Neutrophil (primary cell): ENCODE measurements at regions not wholly inside any gene's neighbourhood (a gene's known extent, or its start where the extent isn't known, plus 50 kb on each side); places are given as distances from the start of the nearest gene placed in this dataset.
"Not testable (repeated sequence)": the region's sequence is repeated elsewhere in the genome, so short reads cannot be mapped to it uniquely, and the experiment has no call there.

Experiments
- H3K27ac ChIP-seq: fragments of 200-600 bp; sonication (generic); 2 replicates; pipeline ENCODE4 v1.5.1; 2016; ENCODE audit warnings: mild to moderate bottlenecking, moderate library complexity
- H3K27me3 ChIP-seq: fragments of 200-600 bp; sonication (generic); 2 replicates; pipeline ENCODE4 v1.6.0; 2016; ENCODE audit warnings: mild to moderate bottlenecking
- H3K36me3 ChIP-seq: fragments of 200-600 bp; sonication (generic); 2 replicates; pipeline ENCODE4 v1.5.1; 2017
- H3K4me1 ChIP-seq, 2 experiments: fragments of 200-600 bp in 1 of 2; sonication (generic) in 1 of 2; 1 replicate in 1 of 2; 2 replicates in 1 of 2; pipeline versions ENCODE4 v1.5.1 to v1.6.1; 2013 to 2016; ENCODE audit warnings: low read depth in 1 of 2, low read length in 1 of 2, mild to moderate bottlenecking in 1 of 2, moderate library complexity in 1 of 2; ENCODE audit not compliant: control insufficient read depth in 1 of 2, insufficient read depth in 1 of 2
- H3K4me3 ChIP-seq, 2 experiments: fragments of 200-600 bp in 1 of 2; sonication (generic) in 1 of 2; 1 replicate in 1 of 2; 2 replicates in 1 of 2; pipeline ENCODE4 v1.5.1; 2013 to 2016; ENCODE audit warnings: low read depth in 1 of 2, low read length in 1 of 2, mild to moderate bottlenecking in 1 of 2, moderate library complexity in 1 of 2
- H3K9me3 ChIP-seq: fragments of 200-600 bp; sonication (generic); 2 replicates; pipeline ENCODE4 v1.5.1; 2016
- TF ChIP-seq, protein P1 (sequence below): fragments of 200-600 bp; sonication (generic); IDR thresholded peaks from 2 replicates; pipeline ENCODE4 v1.5.1; 2016; ENCODE audit warnings: antibody characterized with exemption

DNA sequence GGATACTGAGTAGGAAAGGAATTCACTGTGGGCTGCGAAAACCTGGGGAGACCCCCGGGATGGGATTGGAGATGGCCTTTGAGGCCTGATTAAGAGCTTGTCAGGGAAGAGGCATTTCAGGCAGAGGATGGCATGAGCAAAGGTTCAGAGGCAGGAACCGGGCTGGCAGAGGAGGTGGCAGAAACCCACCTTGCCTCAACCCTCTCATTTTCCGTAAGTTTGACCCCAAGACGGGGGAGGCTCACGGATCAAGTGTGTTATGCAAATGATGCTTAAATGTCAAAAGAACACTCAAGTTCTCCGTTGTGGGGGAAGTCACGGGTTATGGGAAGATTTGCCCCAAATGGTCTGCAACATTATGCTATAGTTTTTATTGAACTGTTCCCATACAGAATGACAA lies 88.3 kb downstream of the MYCN start:
- Histone ChIP-seq H3K27ac (no peak overlapping the region), H3K4me3 (no peak overlapping the region)
- TF ChIP-seq, protein P1, sequence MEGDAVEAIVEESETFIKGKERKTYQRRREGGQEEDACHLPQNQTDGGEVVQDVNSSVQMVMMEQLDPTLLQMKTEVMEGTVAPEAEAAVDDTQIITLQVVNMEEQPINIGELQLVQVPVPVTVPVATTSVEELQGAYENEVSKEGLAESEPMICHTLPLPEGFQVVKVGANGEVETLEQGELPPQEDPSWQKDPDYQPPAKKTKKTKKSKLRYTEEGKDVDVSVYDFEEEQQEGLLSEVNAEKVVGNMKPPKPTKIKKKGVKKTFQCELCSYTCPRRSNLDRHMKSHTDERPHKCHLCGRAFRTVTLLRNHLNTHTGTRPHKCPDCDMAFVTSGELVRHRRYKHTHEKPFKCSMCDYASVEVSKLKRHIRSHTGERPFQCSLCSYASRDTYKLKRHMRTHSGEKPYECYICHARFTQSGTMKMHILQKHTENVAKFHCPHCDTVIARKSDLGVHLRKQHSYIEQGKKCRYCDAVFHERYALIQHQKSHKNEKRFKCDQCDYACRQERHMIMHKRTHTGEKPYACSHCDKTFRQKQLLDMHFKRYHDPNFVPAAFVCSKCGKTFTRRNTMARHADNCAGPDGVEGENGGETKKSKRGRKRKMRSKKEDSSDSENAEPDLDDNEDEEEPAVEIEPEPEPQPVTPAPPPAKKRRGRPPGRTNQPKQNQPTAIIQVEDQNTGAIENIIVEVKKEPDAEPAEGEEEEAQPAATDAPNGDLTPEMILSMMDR: no peak

DNA sequence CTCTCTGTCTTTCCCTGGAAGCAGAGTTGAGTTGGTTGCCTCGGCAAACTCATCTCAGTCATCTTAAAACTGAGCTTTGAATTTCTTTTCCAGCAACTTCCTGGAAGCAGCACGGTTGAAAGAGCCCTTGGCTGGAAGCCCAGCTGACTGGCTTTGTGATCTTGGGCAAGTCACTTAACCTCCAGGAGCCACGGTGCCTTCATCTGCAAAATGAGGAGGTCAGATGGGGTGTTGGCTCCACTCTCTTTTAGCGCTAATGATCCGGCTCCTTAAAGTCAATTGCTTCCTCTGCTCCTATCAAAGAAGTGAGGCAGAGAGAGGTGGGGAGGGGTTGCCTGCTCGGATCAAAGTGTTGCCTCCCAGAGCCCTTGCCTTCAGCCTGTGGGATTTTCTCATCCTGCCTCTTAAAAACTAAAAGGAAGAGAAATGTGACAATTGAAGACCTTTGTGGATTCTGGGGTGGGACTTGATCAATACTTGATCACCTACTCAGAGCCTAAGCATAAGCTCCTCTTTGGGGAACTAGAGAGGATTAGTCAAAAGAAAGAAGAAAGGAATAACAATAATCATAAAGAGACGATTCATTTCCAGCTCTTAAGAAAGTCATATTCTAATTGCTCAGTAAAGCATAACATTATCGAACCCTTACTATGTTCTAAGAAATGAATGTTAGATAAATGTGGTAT lies 86.6 kb downstream of the MYCN start:
- TF ChIP-seq, protein P1: no peak
- no peaks in the 10 kb centered on the region for H3K27me3 ChIP-seq
- H3K4me1 ChIP-seq: no peaks in the 10 kb centered on the region
- H3K4me3 ChIP-seq: no peak overlapping the region
- H3K27ac ChIP-seq: no peak overlapping the region
- no peaks in the 10 kb centered on the region for H3K9me3 ChIP-seq
- H3K36me3 ChIP-seq: no peaks in the 10 kb centered on the region

More for the DNA sequence above, 88.3 kb downstream of the MYCN start:
- Histone ChIP-seq H3K9me3 (no peaks in the 10 kb centered on the region), H3K36me3 (no peaks in the 10 kb centered on the region), H3K4me1 (no peaks in the 10 kb centered on the region), H3K27me3 (no peaks in the 10 kb centered on the region)

DNA sequence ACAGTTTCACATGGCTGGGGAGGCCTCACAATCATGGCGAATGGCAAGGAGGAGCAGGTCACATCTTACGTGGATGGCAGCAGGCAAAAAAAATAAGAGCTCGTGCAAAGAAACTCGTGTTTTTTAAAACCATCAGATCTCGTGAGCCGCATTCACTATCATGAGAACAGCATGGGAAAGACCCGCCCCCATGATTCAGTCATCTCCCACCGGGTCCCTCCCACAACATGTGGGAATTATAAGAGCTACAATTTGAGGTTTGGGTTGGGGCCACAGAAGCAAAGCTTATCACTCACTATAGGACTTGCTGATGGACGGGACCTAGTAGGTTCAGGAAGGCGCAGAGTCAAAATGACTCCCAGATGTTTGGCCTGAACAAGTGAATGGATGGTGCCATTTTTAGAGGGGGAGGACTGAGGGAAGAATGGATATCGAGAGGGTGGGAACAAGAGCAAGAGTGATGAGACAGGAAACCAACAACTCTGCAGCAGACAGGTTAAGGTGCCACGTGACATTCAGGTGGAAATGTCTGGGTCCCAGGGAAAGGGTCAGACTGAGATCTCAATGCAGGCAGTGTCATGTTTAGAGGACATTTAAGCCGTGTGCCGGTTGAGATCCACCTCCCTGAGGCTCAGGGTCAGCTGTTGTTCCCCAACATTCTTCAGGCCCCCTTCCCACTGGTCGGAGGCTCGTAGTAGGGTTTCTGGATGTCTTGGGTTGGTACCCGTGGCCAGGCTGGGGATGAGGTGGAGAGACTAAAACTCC lies 85.7 kb downstream of the MYCN start:
- Histone ChIP-seq H3K27ac (no peak overlapping the region), H3K9me3 (no peaks in the 10 kb centered on the region), H3K4me1 (no peaks in the 10 kb centered on the region), H3K27me3 (no peaks in the 10 kb centered on the region), H3K36me3 (no peaks in the 10 kb centered on the region), H3K4me3 (no peak overlapping the region)
- TF ChIP-seq, protein P1: no peak

DNA sequence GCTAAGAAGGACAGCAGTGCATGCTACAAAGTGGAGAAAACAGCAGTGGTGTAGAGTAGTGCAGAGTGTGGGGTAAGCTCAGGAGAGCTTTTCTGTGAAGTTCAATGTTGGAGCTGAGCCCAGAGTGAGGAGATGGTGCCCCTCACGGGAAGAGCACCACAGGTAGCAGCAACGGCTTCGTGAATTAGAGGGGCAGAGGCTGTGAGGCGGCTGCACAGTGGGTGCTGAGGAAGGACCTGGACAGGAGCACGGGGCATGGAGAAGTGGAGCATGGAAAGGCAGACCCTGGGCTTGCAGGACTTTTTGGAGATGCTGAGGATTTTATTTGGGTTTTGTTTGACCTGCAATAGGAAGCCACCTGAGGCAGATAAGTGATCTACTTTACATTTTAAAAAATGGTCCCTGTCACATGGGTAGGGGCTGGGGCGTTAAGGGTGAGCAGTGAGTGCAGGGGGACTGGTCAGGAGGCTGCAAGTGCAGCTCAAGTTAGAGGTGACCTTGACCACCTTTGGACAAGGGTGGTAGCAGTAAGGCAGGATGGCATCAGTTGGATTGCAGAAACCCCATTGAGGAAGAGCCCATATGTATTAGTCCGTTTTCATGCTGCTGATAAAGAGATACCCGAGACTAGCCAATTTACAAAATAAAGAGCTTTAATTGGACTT lies 85.0 kb downstream of the MYCN start:
- H3K4me3 ChIP-seq: no peak overlapping the region
- no peaks in the 10 kb centered on the region for H3K27me3 ChIP-seq
- H3K27ac ChIP-seq: no peak overlapping the region
- H3K36me3 ChIP-seq: no peaks in the 10 kb centered on the region
- H3K4me1 ChIP-seq: no peaks in the 10 kb centered on the region
- TF ChIP-seq, protein P1: no peak
- H3K9me3 ChIP-seq: no peaks in the 10 kb centered on the region

DNA sequence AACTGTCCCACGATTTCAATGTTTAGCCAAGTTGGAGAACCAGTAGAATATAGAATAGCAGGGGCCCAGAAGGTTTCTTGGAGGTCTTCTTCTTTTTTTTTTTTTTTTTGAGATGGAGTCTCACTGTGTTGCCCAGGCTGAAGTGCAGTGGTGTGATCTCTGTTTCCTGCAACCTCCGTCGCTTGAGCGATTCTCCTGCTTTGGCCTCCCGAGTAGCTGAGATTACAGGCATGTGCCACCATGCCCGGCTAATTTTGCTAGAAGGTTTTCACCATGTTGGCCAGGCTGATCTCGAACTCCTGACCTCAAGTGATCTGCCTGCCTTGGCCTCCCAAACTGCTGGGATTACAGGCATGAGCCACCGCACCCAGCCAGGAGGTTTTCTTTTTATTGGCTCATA lies 84.3 kb downstream of the MYCN start:
- H3K9me3 ChIP-seq, H3K36me3 ChIP-seq, H3K4me1 ChIP-seq, H3K27ac ChIP-seq, H3K27me3 ChIP-seq, H3K4me3 ChIP-seq: not testable (repeated sequence)
